AG08395 (cell line): ENCODE measurements at regions not wholly inside any gene's neighbourhood (a gene's known extent, or its start where the extent isn't known, plus 50 kb on each side); places are given as distances from the start of the nearest gene placed in this dataset.
"Not testable (repeated sequence)": the region's sequence is repeated elsewhere in the genome, so short reads cannot be mapped to it uniquely, and the experiment has no call there.

Experiments
- DNase-seq: peaks from one replicate; pipeline ENCODE4 v3.0.0; 2012; ENCODE audit warnings: mixed read lengths, low spot score

GRCh38 chr17:65307081-65307960 is 170.2 kb downstream of the RGS9 start:
- DNase-seq, result no peak

- DNase-seq, result no peak
Observed at GRCh38 chr17:65305778-65306177, 168.6 kb downstream of the RGS9 start.

- DNase-seq, result no peak
Observed at GRCh38 chr17:65305116-65305515, 167.9 kb downstream of the RGS9 start.

DNA sequence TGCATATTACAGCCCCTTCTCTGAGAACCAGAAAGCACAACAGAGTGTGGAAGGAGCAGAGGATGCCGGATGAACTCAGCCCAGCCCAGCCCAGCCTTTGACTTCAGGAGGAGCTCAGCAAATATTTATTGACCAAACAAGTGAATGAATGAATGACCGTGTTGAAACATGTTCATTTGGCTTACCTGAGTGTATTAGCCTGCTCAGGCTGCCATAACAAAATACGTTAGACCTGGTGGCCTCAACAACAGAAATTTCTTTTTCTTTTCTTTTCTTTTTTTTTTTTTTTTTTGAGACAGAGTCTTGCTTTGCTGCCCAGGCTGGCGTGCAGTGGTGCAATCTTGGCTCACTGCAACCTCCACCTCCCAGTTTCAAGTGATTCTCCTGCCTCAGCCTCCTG is 164.7 kb downstream of the RGS9 start:
- DNase-seq, result not testable (repeated sequence)

DNA sequence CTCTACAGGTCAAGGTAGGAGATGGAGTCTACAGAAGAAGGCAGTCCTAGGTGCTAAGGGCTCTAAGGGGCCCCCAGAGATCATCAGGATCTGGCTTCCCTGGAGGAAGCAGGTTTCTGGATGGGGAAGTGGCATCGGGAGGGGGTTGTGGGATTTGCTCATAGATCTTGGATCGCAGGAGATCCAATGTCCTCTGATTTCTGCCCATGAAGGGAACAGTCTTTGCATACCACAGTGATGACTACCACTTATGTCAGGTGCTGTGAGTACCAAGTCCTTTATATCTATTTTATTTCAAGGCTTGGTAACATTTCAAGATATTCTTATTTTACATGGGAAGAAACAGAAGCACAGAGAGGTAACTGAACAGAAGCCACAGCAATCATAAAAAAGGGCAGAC is 164.0 kb downstream of the RGS9 start:
- no peak for DNase-seq

DNA sequence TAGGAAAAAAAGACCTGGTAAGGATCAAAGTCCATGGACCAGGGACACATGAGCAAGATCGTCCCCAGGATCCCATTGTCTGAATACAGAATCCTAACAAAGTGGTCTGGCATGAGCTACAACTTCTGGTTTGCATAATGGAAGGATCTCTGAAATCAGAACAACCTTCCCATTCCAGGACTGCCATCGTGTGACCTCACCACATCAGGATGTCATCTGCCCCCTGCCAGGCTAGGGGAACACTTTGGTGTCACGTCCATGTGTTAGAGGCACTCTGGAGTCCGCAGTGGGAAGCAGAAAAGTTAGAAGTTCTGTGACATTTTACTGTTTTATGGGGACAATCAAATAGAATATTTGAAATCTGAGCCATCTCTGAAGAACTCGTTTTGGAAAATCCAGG is 160.7 kb downstream of the RGS9 start:
- peak; percentile 22 for DNase-seq

- peak; percentile 85 for DNase-seq
Observed at GRCh38 chr17:65297384-65297783, 160.2 kb downstream of the RGS9 start.

- DNase-seq, result peak; percentile 85
Observed at GRCh38 chr17:65294181-65294719, 157.1 kb downstream of the RGS9 start.

DNA sequence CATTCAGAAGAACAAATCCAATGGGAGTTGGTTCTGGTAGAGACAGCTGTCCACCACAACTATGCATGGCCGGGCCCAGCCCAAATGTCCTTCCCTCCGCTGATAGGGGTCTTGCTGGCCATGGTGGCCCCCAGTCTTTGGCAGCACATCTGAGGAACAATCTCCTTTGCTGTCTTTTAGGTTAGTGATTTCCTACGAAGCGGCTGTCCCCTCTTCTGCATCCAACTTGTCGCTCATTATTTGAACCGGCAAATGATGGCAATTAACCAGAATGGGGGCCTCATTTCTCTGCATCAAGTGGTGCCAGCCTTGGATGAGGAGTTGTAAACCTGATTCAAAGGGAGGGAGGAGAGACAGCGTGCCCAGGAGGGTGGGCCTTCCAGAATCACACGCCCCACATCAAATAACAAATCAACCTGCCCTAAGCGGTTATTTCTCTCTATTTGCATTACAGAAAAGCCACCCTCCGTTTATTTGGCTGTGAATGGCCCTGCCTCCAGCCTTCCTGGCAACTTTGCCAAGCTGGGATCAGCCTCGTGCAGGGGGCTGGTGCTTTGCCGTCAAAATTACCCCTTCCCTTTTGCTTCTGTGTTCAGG is 156.5 kb downstream of the RGS9 start:
- no peak for DNase-seq

- peak; percentile 33 for DNase-seq
Observed at GRCh38 chr17:65292430-65292829, 155.3 kb downstream of the RGS9 start.

DNA sequence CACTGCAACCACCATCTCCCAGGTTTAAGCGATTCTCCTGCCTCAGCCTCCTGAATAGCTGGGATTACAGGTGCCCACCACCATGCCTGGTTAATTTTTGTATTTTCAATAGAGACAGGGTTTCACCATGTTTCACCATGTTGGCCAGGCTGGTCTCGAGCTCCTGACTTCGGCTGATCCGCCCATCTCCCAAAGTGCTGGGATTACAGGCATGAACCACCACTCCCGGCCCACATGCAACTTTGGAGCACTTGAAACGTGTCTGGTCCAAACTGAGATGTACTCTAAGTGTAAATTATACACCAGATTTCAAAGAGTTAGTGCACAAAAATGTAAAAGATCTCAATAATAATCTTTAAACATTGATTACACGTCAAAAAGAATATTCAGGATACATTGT is 154.1 kb downstream of the RGS9 start:
- DNase-seq, result not testable (repeated sequence)

DNA sequence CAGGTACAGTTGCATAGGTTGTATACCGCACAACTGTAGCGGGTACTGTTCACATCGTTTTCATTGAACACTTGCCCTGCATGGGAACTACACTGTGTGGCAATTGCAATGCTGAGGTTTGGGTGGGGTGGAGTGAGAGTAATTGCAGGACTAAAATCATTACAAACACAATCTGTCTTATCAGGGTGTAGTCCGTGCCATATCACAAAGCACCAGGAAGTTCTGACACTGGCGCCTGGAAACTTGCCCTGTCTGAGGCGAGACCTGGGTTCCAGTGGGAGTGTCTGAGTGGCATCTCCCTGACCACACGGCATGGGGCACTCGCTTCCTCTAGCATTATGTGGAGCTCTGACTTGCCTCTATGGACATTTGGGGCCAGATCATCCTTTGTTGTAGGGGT is 153.4 kb downstream of the RGS9 start:
- no peak for DNase-seq

DNA sequence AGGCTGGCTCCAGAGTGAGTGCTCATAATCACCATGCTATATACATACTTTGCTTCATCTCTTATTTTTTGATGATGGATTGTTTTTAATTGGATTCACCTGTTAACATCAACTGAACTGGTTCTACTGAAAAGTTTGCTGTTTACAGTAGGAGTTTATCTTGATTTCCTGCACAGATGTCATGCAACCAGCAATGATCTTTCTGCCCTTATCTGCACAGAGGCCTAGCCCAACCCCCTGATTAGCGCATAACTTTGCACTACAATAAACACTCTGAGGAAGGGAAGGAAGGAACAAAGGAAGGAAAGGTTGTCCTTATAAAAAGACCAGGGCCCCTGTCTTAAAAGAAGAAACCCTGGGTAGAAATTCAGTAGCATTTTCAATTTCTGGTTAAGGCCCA is 152.9 kb downstream of the RGS9 start:
- DNase-seq, result no peak

GRCh38 chr17:65287040-65287439 is 149.9 kb downstream of the RGS9 start:
- DNase-seq, result peak; percentile 68

DNA sequence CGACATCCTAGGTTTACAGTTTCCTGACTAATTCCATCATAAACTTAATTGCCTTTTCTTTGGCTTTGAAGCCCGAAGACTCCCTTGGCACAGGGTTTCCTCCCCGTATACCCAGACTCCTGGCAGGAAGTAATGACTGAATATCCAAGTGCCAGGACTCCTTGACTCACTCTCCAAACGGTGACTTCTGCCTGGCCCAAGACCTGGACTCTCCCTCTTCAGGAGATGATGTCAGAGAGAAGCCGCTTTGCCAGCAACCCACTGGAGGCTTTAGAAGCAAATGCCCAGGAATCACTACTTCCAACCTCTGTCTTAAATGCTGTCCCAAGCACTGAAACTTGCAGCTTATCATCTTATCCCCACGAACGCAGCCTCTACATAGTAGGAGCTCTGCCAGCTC is 146.5 kb downstream of the RGS9 start:
- DNase-seq, result no peak

- no peak for DNase-seq
Observed at GRCh38 chr17:65279456-65279855, 142.3 kb downstream of the RGS9 start.

DNA sequence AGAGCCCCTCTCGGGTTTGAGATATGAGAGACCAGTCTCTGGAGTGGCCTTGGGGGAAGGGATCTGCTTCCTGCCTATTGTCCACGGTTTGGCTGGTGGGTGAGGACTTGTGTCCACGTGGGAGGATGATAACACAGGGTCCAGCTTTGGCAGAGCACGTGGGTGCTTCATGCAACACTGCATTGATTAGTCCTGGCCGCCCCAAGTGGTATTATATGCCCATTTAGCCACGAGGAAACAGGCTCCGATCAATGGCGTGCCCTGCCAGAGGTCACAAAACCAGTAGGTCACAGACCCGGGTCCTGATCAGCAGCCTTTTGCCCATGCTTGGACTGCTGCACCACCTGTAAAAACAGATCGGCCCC is 141.6 kb downstream of the RGS9 start:
- DNase-seq, result no peak

- DNase-seq, result peak; percentile 90
Observed at GRCh38 chr17:65278050-65278819, 141.1 kb downstream of the RGS9 start.

DNA sequence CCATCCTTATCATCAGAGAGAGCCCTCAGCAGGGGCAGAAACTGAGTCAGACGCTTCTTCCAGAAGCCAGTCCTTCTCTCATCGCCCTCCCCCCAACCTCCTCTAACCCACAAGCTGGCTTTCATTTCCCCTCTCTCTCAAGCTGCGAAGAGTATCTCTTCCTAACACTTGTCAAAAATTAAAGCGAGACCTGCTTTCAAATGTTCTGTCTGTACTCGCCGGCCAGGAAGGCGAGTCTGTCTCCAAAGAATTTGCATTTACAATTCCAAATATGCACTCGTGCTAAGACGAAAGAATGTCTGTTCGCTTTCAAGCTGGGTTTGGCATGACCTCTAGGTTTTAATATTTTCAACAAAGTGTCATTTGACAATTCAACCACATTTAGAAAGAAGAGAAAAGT is 140.4 kb downstream of the RGS9 start:
- peak; percentile 58 for DNase-seq
